ENCODE measurements at regions not wholly inside any gene's neighbourhood (a gene's known extent, or its start where the extent isn't known, plus 50 kb on each side); places are given as distances from the start of the nearest gene placed in this dataset.

DNA sequence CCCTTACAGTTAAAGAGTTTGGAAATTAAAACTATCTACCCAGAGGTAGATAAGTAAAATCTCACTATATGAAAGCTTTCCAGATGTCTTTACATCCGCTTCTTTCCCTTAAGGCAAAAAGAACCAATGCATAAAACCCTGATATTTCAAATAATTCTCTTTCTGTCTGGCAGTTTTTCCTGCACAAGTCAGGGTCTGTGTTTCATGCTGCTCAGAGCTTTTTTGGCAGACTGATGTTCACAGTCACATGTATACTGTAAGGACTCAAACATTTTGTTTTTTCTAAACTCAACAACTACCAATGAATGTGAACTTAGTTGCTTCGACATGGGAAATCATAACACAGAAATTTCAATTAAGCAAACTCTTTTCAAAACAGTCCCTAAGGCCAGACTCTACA is 988.4 kb downstream of the EPHA3 start:
- Histone ChIP-seq H3K4me3 (ENCODE audit: low read length in 2 of 2) (no peak overlapping the region), H3K27me3 (ENCODE audit: control insufficient read depth in 1 of 2, insufficient read depth in 2 of 2, low read length in 2 of 2) (no peaks in the 10 kb centered on the region), H3K4me1 (ENCODE audit: control insufficient read depth, insufficient read depth, low read length) (no peaks in the 10 kb centered on the region), H3K9ac (ENCODE audit: low read length in 2 of 2) (no peak overlapping the region), H3K27ac (ENCODE audit: low read length) (no peak overlapping the region), H3K9me3 (ENCODE audit: control insufficient read depth in 2 of 2, low read length in 2 of 2) (no peaks in the 10 kb centered on the region), H3K36me3 (ENCODE audit: control insufficient read depth in 2 of 2, insufficient read depth in 2 of 2, low read length in 2 of 2) (no peaks in the 10 kb centered on the region)

GRCh38 chr3:90099493-90099892 is 992.1 kb downstream of the EPHA3 start:
- H3K27ac ChIP-seq (ENCODE audit: low read length), result no peak overlapping the region
- no peaks in the 10 kb centered on the region for H3K36me3 ChIP-seq (ENCODE audit: control insufficient read depth in 2 of 2, insufficient read depth in 2 of 2, low read length in 2 of 2)

GRCh38 chr3:90102146-90102545 is 994.7 kb downstream of the EPHA3 start:
- no peaks in the 10 kb centered on the region for H3K4me1 ChIP-seq (ENCODE audit: control insufficient read depth, insufficient read depth, low read length)
- H3K36me3 ChIP-seq (ENCODE audit: control insufficient read depth in 2 of 2, insufficient read depth in 2 of 2, low read length in 2 of 2), result no peaks in the 10 kb centered on the region
- no peak overlapping the region for H3K4me3 ChIP-seq (ENCODE audit: low read length in 2 of 2)
- no peak overlapping the region for H3K27ac ChIP-seq (ENCODE audit: low read length)
- H3K9ac ChIP-seq (ENCODE audit: low read length in 2 of 2), result no peak overlapping the region
- no peaks in the 10 kb centered on the region for H3K9me3 ChIP-seq (ENCODE audit: control insufficient read depth in 2 of 2, low read length in 2 of 2)
- no peaks in the 10 kb centered on the region for H3K27me3 ChIP-seq (ENCODE audit: control insufficient read depth in 1 of 2, insufficient read depth in 2 of 2, low read length in 2 of 2)

More at GRCh38 chr3:90099493-90099892, 992.1 kb downstream of the EPHA3 start:
- H3K27me3 ChIP-seq (ENCODE audit: control insufficient read depth in 1 of 2, insufficient read depth in 2 of 2, low read length in 2 of 2), result no peaks in the 10 kb centered on the region
- no peaks in the 10 kb centered on the region for H3K9me3 ChIP-seq (ENCODE audit: control insufficient read depth in 2 of 2, low read length in 2 of 2)
- H3K4me1 ChIP-seq (ENCODE audit: control insufficient read depth, insufficient read depth, low read length), result no peaks in the 10 kb centered on the region
- H3K4me3 ChIP-seq (ENCODE audit: low read length in 2 of 2), result no peak overlapping the region
- H3K9ac ChIP-seq (ENCODE audit: low read length in 2 of 2), result no peak overlapping the region

GRCh38 chr3:90121326-90121725 is 1013.9 kb downstream of the EPHA3 start:
- no peak overlapping the region for H3K27ac ChIP-seq (ENCODE audit: low read length)
- H3K4me1 ChIP-seq (ENCODE audit: control insufficient read depth, insufficient read depth, low read length), result no peaks in the 10 kb centered on the region
- no peaks in the 10 kb centered on the region for H3K36me3 ChIP-seq (ENCODE audit: control insufficient read depth in 2 of 2, insufficient read depth in 2 of 2, low read length in 2 of 2)
- no peaks in the 10 kb centered on the region for H3K9me3 ChIP-seq (ENCODE audit: control insufficient read depth in 2 of 2, low read length in 2 of 2)
- no peaks in the 10 kb centered on the region for H3K27me3 ChIP-seq (ENCODE audit: control insufficient read depth in 1 of 2, insufficient read depth in 2 of 2, low read length in 2 of 2)
- no peak overlapping the region for H3K4me3 ChIP-seq (ENCODE audit: low read length in 2 of 2)
- H3K9ac ChIP-seq (ENCODE audit: low read length in 2 of 2), result no peak overlapping the region

DNA sequence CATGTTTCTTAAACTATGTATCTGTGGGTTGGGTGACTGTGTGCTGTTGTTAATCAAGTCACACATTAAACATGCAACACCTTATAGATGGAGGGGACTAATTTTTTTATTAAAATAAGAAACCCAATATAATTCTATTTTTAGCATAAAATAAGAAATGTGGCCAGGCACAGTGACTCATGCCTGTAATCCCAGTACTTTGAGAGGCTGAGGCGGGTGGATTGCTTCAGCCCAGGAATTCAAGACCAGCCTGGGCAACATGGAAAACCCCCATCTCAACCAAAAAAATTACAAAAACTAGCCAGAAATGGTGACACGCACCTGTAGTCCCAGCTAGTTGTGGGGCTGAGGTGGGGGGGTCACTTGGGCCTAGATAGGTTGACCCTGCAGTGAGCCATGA is 1021.0 kb downstream of the EPHA3 start:
- no peaks in the 10 kb centered on the region for H3K9me3 ChIP-seq (ENCODE audit: control insufficient read depth in 2 of 2, low read length in 2 of 2)
- no peak overlapping the region for H3K4me3 ChIP-seq (ENCODE audit: low read length in 2 of 2)
- no peaks in the 10 kb centered on the region for H3K27me3 ChIP-seq (ENCODE audit: control insufficient read depth in 1 of 2, insufficient read depth in 2 of 2, low read length in 2 of 2)
- no peaks in the 10 kb centered on the region for H3K36me3 ChIP-seq (ENCODE audit: control insufficient read depth in 2 of 2, insufficient read depth in 2 of 2, low read length in 2 of 2)
- H3K9ac ChIP-seq (ENCODE audit: low read length in 2 of 2), result no peak overlapping the region
- H3K27ac ChIP-seq (ENCODE audit: low read length), result no peak overlapping the region
- H3K4me1 ChIP-seq (ENCODE audit: control insufficient read depth, insufficient read depth, low read length), result no peaks in the 10 kb centered on the region

DNA sequence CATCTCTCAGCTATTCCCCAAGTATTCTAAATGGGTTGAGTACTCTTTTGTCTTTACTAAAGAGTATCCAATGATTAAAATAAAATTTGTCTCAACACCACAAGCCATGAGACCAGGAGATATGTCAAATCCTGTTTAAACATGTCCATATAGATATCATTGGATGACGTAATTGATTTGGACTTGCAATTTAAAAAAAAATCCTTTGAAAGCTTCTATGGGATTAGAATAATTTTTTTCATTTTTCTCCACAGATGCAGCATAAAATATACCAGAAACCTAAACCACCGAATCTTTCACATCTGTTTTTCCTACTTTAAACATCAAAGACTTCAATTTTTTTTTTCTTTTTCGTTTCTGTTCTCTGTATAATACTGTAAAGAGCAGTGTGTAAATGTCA is 1022.3 kb downstream of the EPHA3 start:
- no peaks in the 10 kb centered on the region for H3K9me3 ChIP-seq (ENCODE audit: control insufficient read depth in 2 of 2, low read length in 2 of 2)
- no peaks in the 10 kb centered on the region for H3K4me1 ChIP-seq (ENCODE audit: control insufficient read depth, insufficient read depth, low read length)
- no peak overlapping the region for H3K4me3 ChIP-seq (ENCODE audit: low read length in 2 of 2)
- H3K27ac ChIP-seq (ENCODE audit: low read length), result no peak overlapping the region
- H3K9ac ChIP-seq (ENCODE audit: low read length in 2 of 2), result no peak overlapping the region
- H3K27me3 ChIP-seq (ENCODE audit: control insufficient read depth in 1 of 2, insufficient read depth in 2 of 2, low read length in 2 of 2), result no peaks in the 10 kb centered on the region
- no peaks in the 10 kb centered on the region for H3K36me3 ChIP-seq (ENCODE audit: control insufficient read depth in 2 of 2, insufficient read depth in 2 of 2, low read length in 2 of 2)

GRCh38 chr3:90132197-90132596 is 1024.8 kb downstream of the EPHA3 start:
- Histone ChIP-seq H3K4me3 (ENCODE audit: low read length in 2 of 2) (no peak overlapping the region), H3K9ac (ENCODE audit: low read length in 2 of 2) (no peak overlapping the region), H3K27ac (ENCODE audit: low read length) (no peak overlapping the region), H3K36me3 (ENCODE audit: control insufficient read depth in 2 of 2, insufficient read depth in 2 of 2, low read length in 2 of 2) (no peaks in the 10 kb centered on the region), H3K27me3 (ENCODE audit: control insufficient read depth in 1 of 2, insufficient read depth in 2 of 2, low read length in 2 of 2) (no peaks in the 10 kb centered on the region), H3K9me3 (ENCODE audit: control insufficient read depth in 2 of 2, low read length in 2 of 2) (no peaks in the 10 kb centered on the region), H3K4me1 (ENCODE audit: control insufficient read depth, insufficient read depth, low read length) (no peaks in the 10 kb centered on the region)

GRCh38 chr3:90134090-90134489 is 1026.7 kb downstream of the EPHA3 start:
- no peak overlapping the region for H3K9ac ChIP-seq (ENCODE audit: low read length in 2 of 2)
- H3K27ac ChIP-seq (ENCODE audit: low read length), result no peak overlapping the region
- H3K36me3 ChIP-seq (ENCODE audit: control insufficient read depth in 2 of 2, insufficient read depth in 2 of 2, low read length in 2 of 2), result no peaks in the 10 kb centered on the region
- H3K4me1 ChIP-seq (ENCODE audit: control insufficient read depth, insufficient read depth, low read length), result no peaks in the 10 kb centered on the region
- no peaks in the 10 kb centered on the region for H3K27me3 ChIP-seq (ENCODE audit: control insufficient read depth in 1 of 2, insufficient read depth in 2 of 2, low read length in 2 of 2)
- no peak overlapping the region for H3K4me3 ChIP-seq (ENCODE audit: low read length in 2 of 2)
- H3K9me3 ChIP-seq (ENCODE audit: control insufficient read depth in 2 of 2, low read length in 2 of 2), result no peaks in the 10 kb centered on the region

- Histone ChIP-seq H3K9ac (ENCODE audit: low read length in 2 of 2) (no peak overlapping the region), H3K27ac (ENCODE audit: low read length) (no peak overlapping the region), H3K27me3 (ENCODE audit: control insufficient read depth in 1 of 2, insufficient read depth in 2 of 2, low read length in 2 of 2) (no peaks in the 10 kb centered on the region), H3K4me1 (ENCODE audit: control insufficient read depth, insufficient read depth, low read length) (no peaks in the 10 kb centered on the region), H3K36me3 (ENCODE audit: control insufficient read depth in 2 of 2, insufficient read depth in 2 of 2, low read length in 2 of 2) (no peaks in the 10 kb centered on the region), H3K4me3 (ENCODE audit: low read length in 2 of 2) (no peak overlapping the region), H3K9me3 (ENCODE audit: control insufficient read depth in 2 of 2, low read length in 2 of 2) (no peaks in the 10 kb centered on the region)
Measured at GRCh38 chr3:90136456-90137191, 1029.2 kb downstream of the EPHA3 start.

DNA sequence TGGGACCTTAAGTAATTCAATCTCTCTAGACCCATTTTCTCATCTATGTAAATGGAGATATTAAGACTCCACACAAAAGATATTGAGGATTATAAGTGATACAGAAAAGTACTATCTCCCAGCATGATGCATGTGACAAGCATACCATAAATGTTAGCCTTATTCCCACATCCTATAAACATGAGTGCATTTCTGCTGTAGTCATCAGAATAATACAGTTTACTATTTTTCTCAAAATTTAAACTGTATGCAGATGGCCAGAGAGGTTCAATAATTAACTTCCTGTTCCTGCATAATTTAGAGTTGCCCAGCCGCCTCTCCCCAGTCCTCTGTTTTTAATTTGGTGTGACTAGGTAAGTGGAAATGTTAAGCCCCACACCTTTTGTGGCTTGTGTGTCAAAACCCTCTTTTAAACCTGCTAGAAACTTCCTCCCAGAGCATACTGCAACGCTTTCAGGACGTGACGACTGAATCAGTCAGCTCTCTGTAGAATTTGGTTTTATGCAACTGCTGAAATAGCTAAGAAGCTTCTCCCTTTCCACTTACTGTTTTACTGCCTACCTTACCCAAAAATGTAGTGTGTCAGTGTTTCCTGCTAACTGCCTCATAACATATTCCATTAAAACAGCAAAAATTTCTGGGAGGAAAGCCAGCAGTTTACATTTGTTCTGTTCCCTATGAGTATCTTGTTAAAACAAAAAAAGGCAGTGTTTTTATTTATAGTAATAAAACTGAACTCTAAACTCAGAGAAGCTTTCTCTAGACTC is 1037.9 kb downstream of the EPHA3 start:
- Histone ChIP-seq H3K9me3 (ENCODE audit: control insufficient read depth in 2 of 2, low read length in 2 of 2) (no peaks in the 10 kb centered on the region), H3K9ac (ENCODE audit: low read length in 2 of 2) (no peak overlapping the region), H3K4me1 (ENCODE audit: control insufficient read depth, insufficient read depth, low read length) (no peaks in the 10 kb centered on the region), H3K4me3 (ENCODE audit: low read length in 2 of 2) (no peak overlapping the region), H3K36me3 (ENCODE audit: control insufficient read depth in 2 of 2, insufficient read depth in 2 of 2, low read length in 2 of 2) (no peaks in the 10 kb centered on the region), H3K27ac (ENCODE audit: low read length) (no peak overlapping the region), H3K27me3 (ENCODE audit: control insufficient read depth in 1 of 2, insufficient read depth in 2 of 2, low read length in 2 of 2) (no peaks in the 10 kb centered on the region)

- Histone ChIP-seq H3K27ac (ENCODE audit: low read length) (no peak overlapping the region), H3K4me1 (ENCODE audit: control insufficient read depth, insufficient read depth, low read length) (no peaks in the 10 kb centered on the region), H3K9ac (ENCODE audit: low read length in 2 of 2) (no peak overlapping the region), H3K27me3 (ENCODE audit: control insufficient read depth in 1 of 2, insufficient read depth in 2 of 2, low read length in 2 of 2) (no peaks in the 10 kb centered on the region), H3K4me3 (ENCODE audit: low read length in 2 of 2) (no peak overlapping the region), H3K36me3 (ENCODE audit: control insufficient read depth in 2 of 2, insufficient read depth in 2 of 2, low read length in 2 of 2) (no peaks in the 10 kb centered on the region), H3K9me3 (ENCODE audit: control insufficient read depth in 2 of 2, low read length in 2 of 2) (no peaks in the 10 kb centered on the region)
Measured at GRCh38 chr3:90180096-90180495, 1072.7 kb downstream of the EPHA3 start.
